ENCODE measurements at regions not wholly inside any gene's neighbourhood (a gene's known extent, or its start where the extent isn't known, plus 50 kb on each side); places are given as distances from the start of the nearest gene placed in this dataset.

DNA sequence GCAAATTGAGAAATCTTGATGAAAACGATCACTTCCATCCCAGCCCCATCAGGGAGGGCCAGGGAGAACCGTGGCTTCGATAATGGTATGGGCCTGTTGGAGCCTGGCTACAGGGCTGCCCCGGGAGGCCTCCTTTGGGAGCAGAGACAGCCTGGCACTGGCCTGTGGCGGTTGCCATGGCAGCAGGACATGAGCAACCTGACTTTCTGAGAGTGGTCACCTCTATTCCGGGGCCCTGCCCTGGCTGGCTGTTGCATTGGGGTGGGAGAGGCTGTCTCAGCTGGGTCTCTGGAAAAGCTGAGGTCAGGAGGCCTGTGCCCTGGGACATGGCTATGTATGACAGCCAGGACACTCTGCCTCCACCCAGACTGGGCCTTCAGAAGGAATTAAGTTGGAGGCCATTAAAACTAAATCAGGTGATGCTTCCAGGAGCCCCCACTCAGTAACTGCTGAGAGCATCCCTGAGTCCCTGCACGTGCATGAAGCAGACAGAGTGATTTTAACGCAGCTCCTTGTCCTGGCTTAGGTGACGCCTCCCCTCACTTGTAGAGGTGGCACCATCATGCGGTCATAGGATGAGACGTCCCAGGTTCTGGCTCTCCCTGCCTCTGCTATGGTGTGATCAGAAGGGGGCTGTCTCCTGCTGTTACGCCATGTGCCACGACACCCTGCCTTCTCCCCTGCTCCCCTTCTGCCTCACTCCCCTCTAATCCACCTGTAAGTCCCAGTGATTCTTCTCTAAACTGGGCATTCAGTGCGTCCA is 126.3 kb downstream of the SLC25A47 start:
- TF ChIP-seq, protein P1, sequence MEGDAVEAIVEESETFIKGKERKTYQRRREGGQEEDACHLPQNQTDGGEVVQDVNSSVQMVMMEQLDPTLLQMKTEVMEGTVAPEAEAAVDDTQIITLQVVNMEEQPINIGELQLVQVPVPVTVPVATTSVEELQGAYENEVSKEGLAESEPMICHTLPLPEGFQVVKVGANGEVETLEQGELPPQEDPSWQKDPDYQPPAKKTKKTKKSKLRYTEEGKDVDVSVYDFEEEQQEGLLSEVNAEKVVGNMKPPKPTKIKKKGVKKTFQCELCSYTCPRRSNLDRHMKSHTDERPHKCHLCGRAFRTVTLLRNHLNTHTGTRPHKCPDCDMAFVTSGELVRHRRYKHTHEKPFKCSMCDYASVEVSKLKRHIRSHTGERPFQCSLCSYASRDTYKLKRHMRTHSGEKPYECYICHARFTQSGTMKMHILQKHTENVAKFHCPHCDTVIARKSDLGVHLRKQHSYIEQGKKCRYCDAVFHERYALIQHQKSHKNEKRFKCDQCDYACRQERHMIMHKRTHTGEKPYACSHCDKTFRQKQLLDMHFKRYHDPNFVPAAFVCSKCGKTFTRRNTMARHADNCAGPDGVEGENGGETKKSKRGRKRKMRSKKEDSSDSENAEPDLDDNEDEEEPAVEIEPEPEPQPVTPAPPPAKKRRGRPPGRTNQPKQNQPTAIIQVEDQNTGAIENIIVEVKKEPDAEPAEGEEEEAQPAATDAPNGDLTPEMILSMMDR (conservative IDR thresholded peaks at IDR 0.05 in 1 of 2, IDR thresholded peaks at IDR 0.05 in 1 of 2; ENCODE audit: low read depth in 1 of 2, low read length in 2 of 2): no peak
- TF ChIP-seq EZH2 (IDR thresholded peaks at IDR 0.05; ENCODE audit: low read length, missing control alignments): no peak

All from fibroblast of lung (primary cell).